T-cell (primary cell): ENCODE measurements at regions not wholly inside any gene's neighbourhood (a gene's known extent, or its start where the extent isn't known, plus 50 kb on each side); places are given as distances from the start of the nearest gene placed in this dataset.

ENCODE experiments used
- ATAC-seq, 4 experiments: fragments of 200-7000 bp in 3 of 4; fragments of 150-1000 bp in 1 of 4; cut with Tn5 transposase; replicated peaks in 1 of 4; 1 replicate in 3 of 4; 2 replicates in 1 of 4; pipeline ENCODE4 v1.10.0; 2021; ENCODE audit warnings: moderate library complexity in 3 of 4, mild to moderate bottlenecking in 2 of 4, moderate number of reproducible peaks in 1 of 4
- CTCF ChIA-PET, 2 donors: fragments of 300-600 bp; sonication (Branson Sonifier 250); formaldehyde crosslinking; loops; one replicate each; lab custom pipeline; 2022; ENCODE audit warnings: antibody characterized with exemption in 2 of 2; lab: Charles Lee
- POLR2A ChIA-PET, 2 donors: fragments of 300-600 bp; sonication (Branson Sonifier 250); formaldehyde crosslinking; loops; one replicate each; lab custom pipeline; 2022; ENCODE audit warnings: antibody characterized with exemption in 2 of 2; lab: Charles Lee
- DNase-seq, 35 experiments: peaks; one replicate each; pipeline versions ENCODE4 v3.0.0 to v3.0.0-alpha.2; 2013 to 2023
- H3K27ac ChIP-seq: one replicate; pipeline ENCODE4 v1.5.1; 2013; ENCODE audit warnings: low read length
- H3K27me3 ChIP-seq, 2 experiments: replicated peaks in 1 of 2; 1 replicate in 1 of 2; 2 replicates in 1 of 2; pipeline versions ENCODE4 v1.6.1 to v1.7.0; 2013; ENCODE audit warnings: low read length in 1 of 2, mixed read lengths in 1 of 2; ENCODE audit not compliant: control insufficient read depth in 2 of 2, insufficient read depth in 2 of 2; ENCODE audit errors: extremely low read depth in 1 of 2
- H3K36me3 ChIP-seq, 2 donors: 1 replicate in 1 of 2; 2 replicates in 1 of 2; pipeline versions ENCODE4 v1.6.1 to v1.7.0; 2013; ENCODE audit warnings: low read length in 1 of 2; ENCODE audit not compliant: control insufficient read depth in 2 of 2, insufficient read depth in 1 of 2; ENCODE audit errors: extremely low read depth in 1 of 2
- H3K4me1 ChIP-seq, 2 experiments: 1 replicate in 1 of 2; 2 replicates in 1 of 2; pipeline versions ENCODE4 v1.6.1 to v1.7.0; 2013; ENCODE audit warnings: low read length in 2 of 2, mixed read lengths in 1 of 2; ENCODE audit not compliant: insufficient read depth in 2 of 2, control insufficient read depth in 1 of 2; ENCODE audit errors: extremely low read depth in 1 of 2
- H3K4me3 ChIP-seq, 2 donors: 1 replicate in 1 of 2; 2 replicates in 1 of 2; pipeline versions ENCODE4 v1.5.1 to v1.7.0; 2013; ENCODE audit warnings: mild to moderate bottlenecking in 2 of 2, low read length in 1 of 2, moderate library complexity in 1 of 2; ENCODE audit not compliant: control insufficient read depth in 1 of 2; ENCODE audit errors: extremely low read depth in 1 of 2
- H3K9me3 ChIP-seq: 2 replicates; pipeline ENCODE4 v1.7.0; 2013
- H3K27ac Mint-ChIP-seq, 2 donors: one replicate each; pipeline ENCODE4 v1.8.0; 2020 to 2021; ENCODE audit warnings: mild to moderate bottlenecking in 2 of 2, mixed read lengths in 2 of 2
- H3K27me3 Mint-ChIP-seq, 2 donors: one replicate each; pipeline ENCODE4 v1.8.0; 2021 to 2022; ENCODE audit warnings: mixed read lengths in 2 of 2
- H3K36me3 Mint-ChIP-seq: one replicate; pipeline ENCODE4 v1.8.0; 2021; ENCODE audit warnings: mixed read lengths
- H3K4me1 Mint-ChIP-seq, 3 donors: one replicate each; pipeline ENCODE4 v1.8.0; 2020 to 2022; ENCODE audit warnings: mixed read lengths in 3 of 3, mild to moderate bottlenecking in 1 of 3
- H3K4me3 Mint-ChIP-seq, 3 donors: one replicate each; pipeline ENCODE4 v1.8.0; 2020 to 2022; ENCODE audit warnings: mild to moderate bottlenecking in 3 of 3, mixed read lengths in 3 of 3, moderate library complexity in 3 of 3
- H3K9me3 Mint-ChIP-seq, 3 donors: one replicate each; pipeline ENCODE4 v1.8.0; 2020 to 2022; ENCODE audit warnings: mixed read lengths in 3 of 3
- WGBS: methylation state at CpG from one replicate; pipeline ENCODE4 v1.1.5; 2013; ENCODE audit warnings: missing lambda C conversion rate; ENCODE audit not compliant: insufficient coverage; 5-methylcytosine and 5-hydroxymethylcytosine counted together

GRCh38 chr15:39228889-39229288, 352.0 kb upstream of the THBS1 start:
- H3K36me3 Mint-ChIP-seq = no peaks in the 10 kb centered on the region
- H3K9me3 Mint-ChIP-seq = no peaks in the 10 kb centered on the region
- Histone ChIP-seq H3K9me3 (no peaks in the 10 kb centered on the region), H3K4me3 (no peak overlapping the region), H3K27ac (no peak overlapping the region), H3K27me3 (no peaks in the 10 kb centered on the region), H3K4me1 (no peaks in the 10 kb centered on the region), H3K36me3 (no peaks in the 10 kb centered on the region)
- ChIA-PET POLR2A (no interaction called here), CTCF (no interaction called here)
- H3K27me3 Mint-ChIP-seq = peaks cover 1 to 4% of the 10 kb centered on the region in 2 donors
- H3K4me1 Mint-ChIP-seq = no peaks in the 10 kb centered on the region
- DNase-seq (no peak), ATAC-seq (no peak)
- H3K27ac Mint-ChIP-seq = no peak overlapping the region
- no peak overlapping the region for H3K4me3 Mint-ChIP-seq
- no CpG with 5 or more reads among the region's 1 CpG for WGBS

- peaks cover 0 to 1% of the 10 kb centered on the region in 2 donors for H3K27me3 Mint-ChIP-seq
- H3K9me3 ChIP-seq = no peaks in the 10 kb centered on the region
- no peaks in the 10 kb centered on the region for H3K27me3 ChIP-seq
- DNase-seq (no peak), ATAC-seq (no peak)
- no peaks in the 10 kb centered on the region for H3K36me3 Mint-ChIP-seq
- H3K4me3 Mint-ChIP-seq = no peak overlapping the region
- no peak overlapping the region for H3K4me3 ChIP-seq
- H3K4me1 Mint-ChIP-seq = no peaks in the 10 kb centered on the region
- CTCF ChIA-PET = no interaction called here
- H3K27ac Mint-ChIP-seq = no peak overlapping the region
- H3K4me1 ChIP-seq = no peaks in the 10 kb centered on the region
- POLR2A ChIA-PET = no interaction called here
- H3K27ac ChIP-seq = no peak overlapping the region
- H3K9me3 Mint-ChIP-seq = no peaks in the 10 kb centered on the region
- H3K36me3 ChIP-seq = no peaks in the 10 kb centered on the region
- 81% methylated on average over 2 of the region's 8 CpGs for WGBS
These were observed 350.5 kb upstream of the THBS1 start for GRCh38 chr15:39230205-39230907.

GRCh38 chr15:39230908-39231285, 350.0 kb upstream of the THBS1 start:
- CTCF ChIA-PET = no interaction called here
- Mint-ChIP-seq H3K36me3 (no peaks in the 10 kb centered on the region), H3K27me3 (no peaks in the 10 kb centered on the region), H3K4me3 (no peak overlapping the region), H3K9me3 (no peaks in the 10 kb centered on the region), H3K27ac (no peak overlapping the region), H3K4me1 (no peaks in the 10 kb centered on the region)
- POLR2A ChIA-PET = no interaction called here
- H3K36me3 ChIP-seq = no peaks in the 10 kb centered on the region
- no peak overlapping the region for H3K4me3 ChIP-seq
- H3K9me3 ChIP-seq = no peaks in the 10 kb centered on the region
- no peaks in the 10 kb centered on the region for H3K27me3 ChIP-seq
- WGBS = no CpG with 5 or more reads among the region's 1 CpG
- ATAC-seq = no peak
- no peak overlapping the region for H3K27ac ChIP-seq
- H3K4me1 ChIP-seq = no peaks in the 10 kb centered on the region
- DNase-seq = no peak

- DNase-seq = no peak
- H3K27me3 Mint-ChIP-seq = no peaks in the 10 kb centered on the region
- H3K4me1 Mint-ChIP-seq = no peaks in the 10 kb centered on the region
- no peak overlapping the region for H3K4me3 Mint-ChIP-seq
- ATAC-seq = no peak
- POLR2A ChIA-PET = no interaction called here
- Histone ChIP-seq H3K36me3 (no peaks in the 10 kb centered on the region), H3K27me3 (no peaks in the 10 kb centered on the region), H3K27ac (no peak overlapping the region), H3K4me3 (no peak overlapping the region), H3K9me3 (no peaks in the 10 kb centered on the region), H3K4me1 (no peaks in the 10 kb centered on the region)
- no peak overlapping the region for H3K27ac Mint-ChIP-seq
- no peaks in the 10 kb centered on the region for H3K36me3 Mint-ChIP-seq
- 66% methylated on average over 4 of the region's 4 CpGs for WGBS
- CTCF ChIA-PET = no interaction called here
- no peaks in the 10 kb centered on the region for H3K9me3 Mint-ChIP-seq
These were observed 348.4 kb upstream of the THBS1 start for GRCh38 chr15:39232512-39232911.

- no peaks in the 10 kb centered on the region for H3K36me3 ChIP-seq
- H3K4me3 ChIP-seq = no peak overlapping the region
- no peak for ATAC-seq
- ChIA-PET CTCF (no interaction called here), POLR2A (no interaction called here)
- H3K27me3 ChIP-seq = no peaks in the 10 kb centered on the region
- H3K9me3 ChIP-seq = no peaks in the 10 kb centered on the region
- no peaks in the 10 kb centered on the region for H3K4me1 ChIP-seq
- no peaks in the 10 kb centered on the region for H3K27me3 Mint-ChIP-seq
- DNase-seq = no peak
- no peak overlapping the region for H3K27ac ChIP-seq
- H3K4me3 Mint-ChIP-seq = no peak overlapping the region
- H3K36me3 Mint-ChIP-seq = no peaks in the 10 kb centered on the region
- H3K4me1 Mint-ChIP-seq = no peaks in the 10 kb centered on the region
- WGBS = no CpG with 5 or more reads among the region's 5 CpGs
- peaks cover 0 to under 1% (median 0%) of the 10 kb centered on the region in 3 donors for H3K9me3 Mint-ChIP-seq
- H3K27ac Mint-ChIP-seq = no peak overlapping the region
These were observed 345.6 kb upstream of the THBS1 start for GRCh38 chr15:39235084-39235795.

GRCh38 chr15:39236375-39236774, 344.5 kb upstream of the THBS1 start:
- Mint-ChIP-seq H3K4me1 (no peaks in the 10 kb centered on the region), H3K36me3 (no peaks in the 10 kb centered on the region), H3K4me3 (no peak overlapping the region), H3K27ac (no peak overlapping the region), H3K27me3 (no peaks in the 10 kb centered on the region), H3K9me3 (peaks cover 0 to 3% (median 0%) of the 10 kb centered on the region in 3 donors)
- POLR2A ChIA-PET = no interaction called here
- DNase-seq (no peak), ATAC-seq (no peak)
- Histone ChIP-seq H3K9me3 (no peaks in the 10 kb centered on the region), H3K27ac (no peak overlapping the region), H3K36me3 (no peaks in the 10 kb centered on the region), H3K27me3 (no peaks in the 10 kb centered on the region), H3K4me1 (no peaks in the 10 kb centered on the region), H3K4me3 (no peak overlapping the region)
- CTCF ChIA-PET = no interaction called here
